HG02852 (cell line): ENCODE measurements at regions not wholly inside any gene's neighbourhood (a gene's known extent, or its start where the extent isn't known, plus 50 kb on each side); places are given as distances from the start of the nearest gene placed in this dataset.

Experiments
- ATAC-seq: cut with Tn5 transposase; IDR thresholded peaks from one replicate; pipeline ENCODE4 v1.9.1; 2021; ENCODE audit warnings: mild to moderate bottlenecking, moderate library complexity; ENCODE audit not compliant: unreplicated experiment

- ATAC-seq, result no peak
These were observed 61.6 kb upstream of the HS6ST1 start for GRCh38 chr2:128380061-128380889.

- ATAC-seq, result no peak
These were observed 62.6 kb upstream of the HS6ST1 start for GRCh38 chr2:128380961-128381938.

GRCh38 chr2:128384446-128384845 lies 65.8 kb upstream of the HS6ST1 start:
- ATAC-seq, result no peak

- ATAC-seq, result no peak
These were observed 66.3 kb upstream of the HS6ST1 start for GRCh38 chr2:128384956-128385355.

- no peak for ATAC-seq
These were observed 66.7 kb upstream of the HS6ST1 start for GRCh38 chr2:128385365-128385764.

- ATAC-seq, result no peak
These were observed 67.4 kb upstream of the HS6ST1 start for GRCh38 chr2:128386066-128386465.

- ATAC-seq, result no peak
These were observed 69.9 kb upstream of the HS6ST1 start for GRCh38 chr2:128388499-128388941.

GRCh38 chr2:128389388-128390086 lies 70.9 kb upstream of the HS6ST1 start:
- no peak for ATAC-seq

- no peak for ATAC-seq
These were observed 71.8 kb upstream of the HS6ST1 start for GRCh38 chr2:128390256-128390990.

- no peak for ATAC-seq
These were observed 72.4 kb upstream of the HS6ST1 start for GRCh38 chr2:128390991-128391630.

- no peak for ATAC-seq
These were observed 73.0 kb upstream of the HS6ST1 start for GRCh38 chr2:128391679-128392078.

- ATAC-seq, result no peak
These were observed 73.5 kb upstream of the HS6ST1 start for GRCh38 chr2:128392207-128392606.

GRCh38 chr2:128394007-128394730 lies 75.5 kb upstream of the HS6ST1 start:
- ATAC-seq, result no peak

- ATAC-seq, result no peak
These were observed 76.5 kb upstream of the HS6ST1 start for GRCh38 chr2:128395196-128395595.

GRCh38 chr2:128395640-128396499 lies 77.2 kb upstream of the HS6ST1 start:
- no peak for ATAC-seq

GRCh38 chr2:128396500-128396891 lies 77.8 kb upstream of the HS6ST1 start:
- ATAC-seq, result no peak

- no peak for ATAC-seq
These were observed 78.3 kb upstream of the HS6ST1 start for GRCh38 chr2:128396946-128397345.

- ATAC-seq, result no peak
These were observed 80.6 kb upstream of the HS6ST1 start for GRCh38 chr2:128399256-128399655.
